D721Med (cell line): ENCODE measurements at regions not wholly inside any gene's neighbourhood (a gene's known extent, or its start where the extent isn't known, plus 50 kb on each side); places are given as distances from the start of the nearest gene placed in this dataset.
A peak's percentile ranks its signal among the peaks of the same experiment; 100 is the strongest.

Source experiments
- DNase-seq: peaks from one replicate; pipeline ENCODE4 v3.0.0; 2011; ENCODE audit warnings: low spot score; ENCODE audit not compliant: insufficient read length
- FAIRE-seq: peaks from 2 replicates; lab custom pipeline; 2011; peaks lifted over from hg19 to GRCh38; lab: Jason Lieb, UNC
- TF ChIP-seq, protein P1 (sequence below): IDR thresholded peaks from 2 replicates; pipeline ENCODE4 v1.5.1; 2012; ENCODE audit warnings: mild to moderate bottlenecking, control low read depth; ENCODE audit not compliant: insufficient read depth; ENCODE audit errors: missing control alignments

DNA sequence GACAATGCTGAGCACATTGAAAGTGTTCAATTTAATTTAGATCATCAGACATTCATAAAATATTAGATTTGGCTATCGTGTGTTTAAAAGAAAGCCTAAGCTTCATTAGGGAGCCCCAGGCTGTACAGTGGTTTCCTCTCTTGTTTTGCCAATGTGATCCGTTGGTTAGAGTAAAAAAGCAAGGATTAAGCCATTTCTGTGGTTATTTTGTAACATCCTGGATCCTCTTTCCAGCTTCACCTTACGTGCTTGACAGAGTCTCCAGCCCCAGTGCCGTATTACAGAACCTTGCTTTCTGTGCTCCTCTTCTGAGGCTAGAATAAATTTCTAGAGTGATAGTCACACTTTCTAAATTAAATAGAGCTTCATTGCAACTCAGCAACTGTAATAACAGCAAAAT, 289.3 kb upstream of the LINC00305 start:
- DNase-seq = no peak
- TF ChIP-seq, protein P1, sequence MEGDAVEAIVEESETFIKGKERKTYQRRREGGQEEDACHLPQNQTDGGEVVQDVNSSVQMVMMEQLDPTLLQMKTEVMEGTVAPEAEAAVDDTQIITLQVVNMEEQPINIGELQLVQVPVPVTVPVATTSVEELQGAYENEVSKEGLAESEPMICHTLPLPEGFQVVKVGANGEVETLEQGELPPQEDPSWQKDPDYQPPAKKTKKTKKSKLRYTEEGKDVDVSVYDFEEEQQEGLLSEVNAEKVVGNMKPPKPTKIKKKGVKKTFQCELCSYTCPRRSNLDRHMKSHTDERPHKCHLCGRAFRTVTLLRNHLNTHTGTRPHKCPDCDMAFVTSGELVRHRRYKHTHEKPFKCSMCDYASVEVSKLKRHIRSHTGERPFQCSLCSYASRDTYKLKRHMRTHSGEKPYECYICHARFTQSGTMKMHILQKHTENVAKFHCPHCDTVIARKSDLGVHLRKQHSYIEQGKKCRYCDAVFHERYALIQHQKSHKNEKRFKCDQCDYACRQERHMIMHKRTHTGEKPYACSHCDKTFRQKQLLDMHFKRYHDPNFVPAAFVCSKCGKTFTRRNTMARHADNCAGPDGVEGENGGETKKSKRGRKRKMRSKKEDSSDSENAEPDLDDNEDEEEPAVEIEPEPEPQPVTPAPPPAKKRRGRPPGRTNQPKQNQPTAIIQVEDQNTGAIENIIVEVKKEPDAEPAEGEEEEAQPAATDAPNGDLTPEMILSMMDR = no peak
- no peak for FAIRE-seq

DNA sequence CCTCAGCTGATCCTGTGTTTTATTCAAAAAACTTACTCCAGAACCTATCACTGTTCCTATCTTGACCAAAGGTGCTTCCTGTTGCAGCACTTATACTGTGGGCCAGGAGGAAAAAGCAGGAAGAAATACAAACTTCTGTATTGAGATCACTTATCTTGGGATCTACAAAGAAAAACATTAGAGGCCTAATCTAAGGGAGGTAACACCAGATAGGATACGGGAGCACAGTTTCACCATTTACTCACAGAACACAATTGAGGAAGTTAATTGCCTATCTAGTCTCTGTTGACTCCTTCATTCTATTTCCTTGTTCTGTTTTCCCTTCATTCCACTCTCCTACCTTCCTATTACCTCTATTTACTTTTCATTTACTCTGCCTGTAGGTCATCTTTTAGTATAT, 287.2 kb upstream of the LINC00305 start:
- FAIRE-seq (peak; percentile 98), DNase-seq (no peak)
- TF ChIP-seq, protein P1 = no peak

DNA sequence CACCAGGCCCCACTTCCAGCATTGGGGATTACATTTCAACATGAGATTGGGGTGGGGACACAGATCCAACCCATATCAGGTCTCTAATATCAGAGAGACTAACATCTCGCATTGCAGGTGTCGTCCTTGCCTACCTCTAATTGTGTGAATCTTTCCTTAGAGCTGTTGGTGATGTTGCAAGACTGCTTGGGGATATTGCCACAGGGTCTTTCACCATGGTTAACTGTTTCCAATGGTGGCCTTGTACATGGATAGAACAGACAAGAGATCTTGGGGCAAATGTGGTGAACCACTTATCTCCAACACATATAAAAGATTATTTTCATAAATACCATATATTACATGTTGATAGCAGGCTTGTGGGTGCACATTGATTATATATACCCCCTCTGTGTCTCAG, 270.3 kb upstream of the LINC00305 start:
- peak; percentile 93 for FAIRE-seq
- TF ChIP-seq, protein P1 = no peak
- no peak for DNase-seq

- DNase-seq (no peak), FAIRE-seq (no peak)
- TF ChIP-seq, protein P1 = no peak
These were observed 268.1 kb upstream of the LINC00305 start for GRCh38 chr18:64416990-64417389.

DNA sequence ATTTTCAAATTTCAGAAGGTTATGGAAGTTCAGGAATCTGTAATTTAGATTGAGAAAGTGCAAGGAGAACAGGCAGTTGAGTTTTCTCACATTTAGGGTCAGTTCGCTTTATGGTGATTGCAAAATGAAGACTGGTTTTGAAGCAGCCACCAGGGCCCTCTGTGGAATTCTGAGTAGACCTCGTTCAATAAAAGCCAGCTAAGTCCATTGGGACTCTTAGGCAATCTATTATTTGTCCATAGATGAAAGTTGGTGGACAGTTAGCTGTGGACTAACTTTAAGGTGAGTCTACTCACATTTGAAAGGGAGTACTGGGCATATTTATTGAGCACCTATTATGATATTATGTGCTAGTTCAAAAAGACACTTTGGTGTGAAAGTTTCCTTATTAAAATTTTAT, 266.3 kb upstream of the LINC00305 start:
- no peak for DNase-seq
- TF ChIP-seq, protein P1 = no peak
- no peak for FAIRE-seq

DNA sequence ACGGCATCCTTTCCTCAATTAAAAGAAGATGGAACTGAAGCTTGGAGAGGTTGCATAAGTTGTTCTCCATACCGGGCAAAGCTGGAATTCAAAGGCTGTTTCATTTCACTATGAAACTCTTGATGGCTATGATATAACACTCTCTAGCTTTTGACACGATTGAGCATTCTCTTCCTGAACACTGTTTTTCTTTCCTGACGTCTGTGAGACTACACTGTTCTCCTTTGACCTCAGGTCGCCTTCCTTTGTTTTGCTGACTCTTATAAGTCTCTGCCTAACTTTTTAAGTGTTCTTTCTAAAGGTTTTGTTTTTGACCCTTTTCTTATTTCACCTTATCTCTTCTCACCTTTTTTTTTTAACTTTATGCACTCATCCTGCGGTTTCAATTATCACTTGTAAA, 261.8 kb upstream of the LINC00305 start:
- FAIRE-seq (no peak), DNase-seq (no peak)
- TF ChIP-seq, protein P1 = no peak

GRCh38 chr18:64409511-64409910, 260.6 kb upstream of the LINC00305 start:
- no peak for DNase-seq
- FAIRE-seq = no peak
- TF ChIP-seq, protein P1 = peak; percentile 26
